HG03095 (cell line): ENCODE measurements at regions not wholly inside any gene's neighbourhood (a gene's known extent, or its start where the extent isn't known, plus 50 kb on each side); places are given as distances from the start of the nearest gene placed in this dataset.
"Not testable (repeated sequence)": the region's sequence is repeated elsewhere in the genome, so short reads cannot be mapped to it uniquely, and the experiment has no call there.

ENCODE experiments used
- ATAC-seq: cut with Tn5 transposase; IDR thresholded peaks from one replicate; pipeline ENCODE4 v1.9.1; 2021; ENCODE audit warnings: moderate library complexity; ENCODE audit not compliant: unreplicated experiment

- ATAC-seq = no peak
Observed at GRCh38 chr10:6706725-6707124, 126.6 kb upstream of the PRKCQ start.

DNA sequence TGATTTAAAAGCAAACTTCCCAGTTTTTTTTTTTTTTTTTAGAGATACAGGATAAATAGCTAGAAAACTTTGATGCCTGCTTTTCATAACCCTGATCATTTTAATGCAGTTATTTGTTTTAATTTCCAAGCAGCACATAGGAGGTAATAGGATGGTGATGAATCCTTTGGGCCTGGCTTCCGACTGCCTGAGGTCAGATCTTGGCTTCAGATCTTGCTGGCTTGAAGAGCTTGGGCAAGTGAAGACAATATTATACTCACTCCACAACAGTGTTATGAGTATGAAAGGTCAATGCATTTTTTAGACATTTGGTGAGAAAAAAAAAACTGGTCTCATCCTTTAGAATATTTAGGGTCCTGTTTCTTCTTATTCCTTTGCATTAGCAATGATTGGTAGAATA, 124.8 kb upstream of the PRKCQ start:
- ATAC-seq = no peak

DNA sequence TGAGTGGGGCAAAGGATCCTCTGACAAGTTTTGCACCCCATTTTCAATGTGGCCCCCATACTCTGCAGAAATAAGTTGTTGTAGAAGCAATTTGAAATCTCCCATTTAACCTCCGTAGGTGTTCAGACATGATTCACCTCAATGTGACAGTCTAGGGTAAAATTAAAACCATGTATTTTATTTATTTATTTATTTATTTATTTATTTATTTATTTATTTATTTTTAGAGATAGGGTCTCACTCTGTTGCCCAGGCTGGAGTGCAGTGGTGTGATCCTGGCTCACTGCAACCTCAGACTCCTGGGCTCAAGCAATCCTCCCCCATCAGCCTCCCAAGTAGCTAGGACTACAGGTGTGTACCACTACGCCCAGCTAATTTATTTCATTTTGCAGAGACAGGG, 122.8 kb upstream of the PRKCQ start:
- not testable (repeated sequence) for ATAC-seq

GRCh38 chr10:6702030-6702429, 122.0 kb upstream of the PRKCQ start:
- no peak for ATAC-seq

GRCh38 chr10:6701289-6701688, 121.2 kb upstream of the PRKCQ start:
- ATAC-seq = no peak

DNA sequence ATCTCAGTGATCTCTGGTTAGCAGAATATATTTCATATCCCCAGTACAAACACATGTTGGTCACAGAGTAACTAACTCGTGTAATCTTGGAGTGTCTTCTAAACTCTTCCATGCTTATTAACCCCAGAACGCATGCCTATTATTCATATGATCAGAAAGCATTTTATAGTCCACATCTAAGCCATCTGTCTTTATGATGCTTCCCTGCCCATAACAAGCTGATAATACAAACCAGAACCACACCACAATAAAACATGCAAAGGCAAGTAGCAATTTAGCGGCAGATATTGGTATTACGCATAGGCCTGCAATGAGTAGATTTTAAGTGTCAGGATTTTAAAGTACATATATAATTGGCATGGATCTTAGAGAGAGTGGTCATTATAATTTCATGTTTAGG, 120.0 kb upstream of the PRKCQ start:
- ATAC-seq = no peak

- no peak for ATAC-seq
Observed at GRCh38 chr10:6699336-6699735, 119.3 kb upstream of the PRKCQ start.

- ATAC-seq = no peak
Observed at GRCh38 chr10:6695519-6695918, 115.4 kb upstream of the PRKCQ start.

GRCh38 chr10:6694447-6695140, 114.5 kb upstream of the PRKCQ start:
- ATAC-seq = no peak

DNA sequence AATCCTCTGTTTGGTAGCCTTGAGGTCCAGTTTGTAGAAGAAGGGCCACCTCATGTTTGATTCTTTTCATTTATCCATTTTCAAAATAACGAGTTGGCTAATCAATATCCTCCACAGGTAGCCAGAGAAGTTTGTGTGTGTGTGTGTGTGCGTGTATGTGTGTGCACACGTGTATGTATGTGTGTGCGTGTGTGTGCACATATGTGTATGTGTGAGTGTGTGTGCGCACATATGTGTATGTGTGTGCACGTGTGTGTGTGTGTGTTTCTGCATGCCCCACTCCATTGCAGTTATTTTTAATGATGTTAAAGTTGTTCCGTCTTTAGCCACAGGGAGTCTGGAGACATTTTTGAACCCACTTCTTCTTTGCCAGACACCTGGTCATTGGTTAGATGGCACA, 112.8 kb upstream of the PRKCQ start:
- no peak for ATAC-seq

- no peak for ATAC-seq
Observed at GRCh38 chr10:6692103-6692502, 112.0 kb upstream of the PRKCQ start.

DNA sequence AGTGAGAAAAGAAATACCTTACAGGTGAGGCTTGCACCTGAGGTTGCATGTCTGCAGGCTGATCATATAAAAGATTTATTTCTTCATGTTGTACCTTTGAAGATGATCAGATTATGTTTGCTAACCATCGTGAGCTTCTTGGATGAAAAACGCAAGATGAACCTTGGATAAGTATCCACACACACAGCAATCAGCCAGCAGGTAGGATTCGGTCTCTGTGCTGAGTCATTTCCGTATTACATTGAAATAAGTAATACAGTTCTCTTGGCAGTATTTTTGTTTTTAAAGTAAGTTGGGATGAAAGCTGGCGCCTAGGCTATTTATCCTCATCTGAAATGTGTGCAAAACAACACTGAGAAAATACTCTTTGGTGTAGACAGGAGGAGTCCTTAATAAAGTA, 109.0 kb upstream of the PRKCQ start:
- ATAC-seq = no peak

GRCh38 chr10:6680735-6681134, 100.7 kb upstream of the PRKCQ start:
- ATAC-seq = no peak

DNA sequence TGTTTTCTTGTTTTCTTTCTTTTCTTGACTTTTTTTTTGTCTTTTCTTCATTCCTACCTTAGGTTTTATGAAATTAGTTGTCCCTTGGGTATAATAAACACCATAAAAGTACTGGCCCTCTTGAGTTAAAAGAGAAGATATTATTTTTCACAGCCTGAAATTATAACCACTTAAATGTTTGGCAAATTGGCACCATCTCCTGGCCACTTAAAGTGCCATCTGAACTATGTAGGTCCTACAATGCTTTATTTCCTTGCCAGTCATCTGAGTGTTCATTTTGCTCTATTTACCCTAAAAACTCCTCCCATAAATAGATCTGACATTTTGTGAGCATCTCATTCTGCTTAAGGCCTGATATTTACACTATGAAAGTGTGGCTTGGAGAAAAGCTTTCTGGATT, 98.9 kb upstream of the PRKCQ start:
- ATAC-seq = no peak

DNA sequence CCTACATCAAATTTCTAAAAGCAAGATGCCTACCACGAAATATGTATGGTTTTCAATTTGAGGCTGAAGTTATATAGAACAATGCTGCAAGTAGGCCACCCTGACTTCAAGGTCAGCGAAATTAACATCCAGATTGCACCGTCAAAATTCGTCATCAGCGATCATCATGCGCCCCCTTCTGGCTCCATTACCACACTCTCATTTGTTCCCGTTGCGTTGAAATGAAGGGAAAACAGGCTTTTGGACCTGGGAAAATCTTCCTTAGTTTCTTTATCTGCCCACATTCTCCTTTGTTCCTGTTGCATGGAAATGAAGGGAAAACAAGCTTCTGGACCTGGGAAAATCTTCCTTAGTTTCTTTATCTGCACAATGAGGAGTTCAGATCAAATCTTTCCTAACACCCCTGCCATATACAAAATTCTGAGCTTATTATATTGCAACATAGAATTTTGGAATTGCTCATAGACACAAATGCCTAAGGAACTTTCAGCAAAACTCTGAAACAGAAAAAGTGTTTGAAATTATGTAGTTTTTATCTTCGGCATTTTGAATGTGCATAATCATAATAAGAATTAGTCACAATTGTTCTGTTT, 98.2 kb upstream of the PRKCQ start:
- no peak for ATAC-seq

GRCh38 chr10:6677129-6677528, 97.1 kb upstream of the PRKCQ start:
- not testable (repeated sequence) for ATAC-seq

DNA sequence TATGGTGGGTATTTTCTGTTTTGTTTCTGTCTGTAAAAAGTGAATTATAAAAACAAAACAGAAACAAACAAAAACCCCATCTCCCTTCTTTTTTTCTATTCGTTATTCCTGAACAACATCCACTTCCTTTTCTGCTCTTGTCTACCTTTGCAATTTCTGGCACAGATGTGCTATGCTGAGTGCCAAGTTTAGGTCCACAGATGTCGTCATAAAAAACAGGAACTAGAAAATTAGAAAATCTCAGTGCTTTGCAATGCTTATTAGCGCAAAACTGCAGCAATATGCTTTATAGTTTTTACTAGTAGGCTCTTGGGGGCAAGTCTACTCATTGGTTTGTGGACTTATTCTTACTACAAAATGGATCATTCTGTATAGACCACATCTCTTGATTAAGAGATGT, 94.2 kb upstream of the PRKCQ start:
- ATAC-seq = no peak

- ATAC-seq = no peak
Observed at GRCh38 chr10:6671976-6672375, 91.9 kb upstream of the PRKCQ start.

DNA sequence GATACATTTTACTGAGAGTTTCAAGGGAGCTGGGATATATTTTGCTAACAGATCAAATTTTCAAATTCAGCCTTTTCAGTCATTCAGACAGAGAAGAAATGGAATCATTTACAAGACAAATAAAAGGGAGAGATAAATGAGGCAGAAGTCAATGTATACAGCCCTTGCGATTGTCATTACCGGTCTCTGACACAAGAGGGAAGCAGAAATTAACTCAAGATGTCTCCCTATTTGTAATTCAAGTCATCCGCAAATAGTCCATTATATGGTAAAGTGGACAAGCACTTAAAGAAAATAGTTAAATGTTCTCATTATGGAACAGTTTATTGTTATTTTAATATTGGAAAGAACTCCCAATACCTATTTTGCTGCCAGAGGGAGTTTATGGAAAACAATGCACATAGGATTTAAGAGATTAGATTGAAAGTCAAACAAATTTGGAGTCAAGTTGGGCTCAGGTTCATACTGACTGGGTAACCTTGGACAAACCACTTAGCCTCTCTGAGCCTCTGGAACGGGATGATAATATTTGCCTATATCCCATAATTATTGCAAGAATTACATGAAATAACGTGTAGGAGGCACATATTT, 89.3 kb upstream of the PRKCQ start:
- ATAC-seq = no peak

DNA sequence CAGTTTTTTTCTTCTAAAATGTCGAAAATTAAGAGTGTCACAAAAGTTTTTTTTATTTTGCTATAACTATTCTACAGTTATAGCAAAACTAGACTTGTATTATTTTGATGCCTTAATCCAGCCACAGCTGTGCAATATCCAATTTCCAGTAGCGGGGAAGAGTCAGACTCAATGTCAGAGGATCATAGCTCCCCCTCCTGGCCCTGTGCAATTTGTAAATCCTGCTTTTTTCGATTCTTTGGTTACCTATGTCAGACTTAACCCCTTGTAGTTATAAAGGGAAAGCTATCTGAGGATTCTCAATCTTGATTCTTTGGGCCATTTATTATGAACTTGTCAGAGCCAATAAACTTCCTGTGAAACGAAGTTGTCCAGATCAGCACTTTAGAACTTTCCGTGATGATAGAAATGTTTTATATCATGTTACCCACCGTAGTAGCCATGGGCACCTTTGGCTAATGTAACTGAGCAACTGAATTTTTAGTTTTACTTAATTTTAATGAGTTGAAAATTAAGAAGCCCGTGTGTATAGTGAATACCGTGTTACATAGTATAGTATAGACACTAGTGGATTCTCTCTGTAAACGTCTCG, 87.7 kb upstream of the PRKCQ start:
- no peak for ATAC-seq

DNA sequence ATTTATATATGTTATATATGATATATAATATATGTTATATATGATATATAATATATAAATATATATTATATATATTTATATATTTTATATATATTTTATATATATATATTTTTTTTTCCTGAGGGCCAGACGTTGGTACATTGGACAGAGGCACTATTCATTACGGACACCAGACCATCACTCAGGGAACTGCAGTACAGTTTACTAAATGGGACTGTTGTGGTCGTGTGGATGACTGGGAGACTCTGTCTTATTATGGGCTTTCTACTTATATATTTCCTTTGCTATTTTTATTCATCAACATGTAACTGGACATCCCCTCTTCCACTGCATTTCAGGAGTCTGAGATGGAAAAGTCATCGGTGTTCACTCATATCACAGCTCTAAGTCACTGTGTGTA, 87.1 kb upstream of the PRKCQ start:
- ATAC-seq = no peak

GRCh38 chr10:6665847-6666246, 85.8 kb upstream of the PRKCQ start:
- no peak for ATAC-seq
